ENCODE measurements at regions not wholly inside any gene's neighbourhood (a gene's known extent, or its start where the extent isn't known, plus 50 kb on each side); places are given as distances from the start of the nearest gene placed in this dataset.
"Not testable (repeated sequence)": the region's sequence is repeated elsewhere in the genome, so short reads cannot be mapped to it uniquely, and the experiment has no call there.

GRCh38 chr17:63019138-63019873 is 53.3 kb downstream of the TANC2 start:
- TF ChIP-seq, protein P1, sequence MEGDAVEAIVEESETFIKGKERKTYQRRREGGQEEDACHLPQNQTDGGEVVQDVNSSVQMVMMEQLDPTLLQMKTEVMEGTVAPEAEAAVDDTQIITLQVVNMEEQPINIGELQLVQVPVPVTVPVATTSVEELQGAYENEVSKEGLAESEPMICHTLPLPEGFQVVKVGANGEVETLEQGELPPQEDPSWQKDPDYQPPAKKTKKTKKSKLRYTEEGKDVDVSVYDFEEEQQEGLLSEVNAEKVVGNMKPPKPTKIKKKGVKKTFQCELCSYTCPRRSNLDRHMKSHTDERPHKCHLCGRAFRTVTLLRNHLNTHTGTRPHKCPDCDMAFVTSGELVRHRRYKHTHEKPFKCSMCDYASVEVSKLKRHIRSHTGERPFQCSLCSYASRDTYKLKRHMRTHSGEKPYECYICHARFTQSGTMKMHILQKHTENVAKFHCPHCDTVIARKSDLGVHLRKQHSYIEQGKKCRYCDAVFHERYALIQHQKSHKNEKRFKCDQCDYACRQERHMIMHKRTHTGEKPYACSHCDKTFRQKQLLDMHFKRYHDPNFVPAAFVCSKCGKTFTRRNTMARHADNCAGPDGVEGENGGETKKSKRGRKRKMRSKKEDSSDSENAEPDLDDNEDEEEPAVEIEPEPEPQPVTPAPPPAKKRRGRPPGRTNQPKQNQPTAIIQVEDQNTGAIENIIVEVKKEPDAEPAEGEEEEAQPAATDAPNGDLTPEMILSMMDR (conservative IDR thresholded peaks at IDR 0.05), result no peak
- no peak overlapping the region for H3K27ac ChIP-seq

DNA sequence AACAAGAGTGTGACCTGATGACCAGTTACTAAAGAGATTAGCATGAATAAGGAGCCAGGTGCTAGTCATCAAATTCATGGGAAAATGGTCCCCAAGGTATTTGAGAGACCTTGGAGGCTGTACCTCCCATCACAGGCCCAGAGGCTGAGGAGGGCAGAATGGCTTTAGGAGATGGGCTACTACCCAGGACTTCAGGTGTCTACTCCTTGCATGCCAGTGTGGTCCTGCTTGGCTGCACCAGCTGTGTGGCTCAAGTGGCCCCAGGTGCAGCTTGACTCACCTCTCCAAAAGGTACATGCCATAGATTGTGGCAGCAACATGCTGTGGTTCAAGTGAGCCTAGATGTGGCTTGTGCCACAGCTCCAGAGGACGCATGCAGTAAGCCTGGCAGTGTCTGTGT is 56.5 kb downstream of the TANC2 start:
- TF ChIP-seq, protein P1 (conservative IDR thresholded peaks at IDR 0.05), result no peak
- H3K27ac ChIP-seq, result no peak overlapping the region

GRCh38 chr17:63023049-63023448 is 57.0 kb downstream of the TANC2 start:
- no peak overlapping the region for H3K27ac ChIP-seq
- TF ChIP-seq, protein P1 (conservative IDR thresholded peaks at IDR 0.05), result no peak

- H3K27ac ChIP-seq, result no peak overlapping the region
- TF ChIP-seq, protein P1 (conservative IDR thresholded peaks at IDR 0.05), result no peak
These were observed 58.2 kb downstream of the TANC2 start for GRCh38 chr17:63024201-63024600.

GRCh38 chr17:63024716-63025115 is 58.7 kb downstream of the TANC2 start:
- H3K27ac ChIP-seq, result no peak overlapping the region
- TF ChIP-seq, protein P1 (conservative IDR thresholded peaks at IDR 0.05), result no peak

DNA sequence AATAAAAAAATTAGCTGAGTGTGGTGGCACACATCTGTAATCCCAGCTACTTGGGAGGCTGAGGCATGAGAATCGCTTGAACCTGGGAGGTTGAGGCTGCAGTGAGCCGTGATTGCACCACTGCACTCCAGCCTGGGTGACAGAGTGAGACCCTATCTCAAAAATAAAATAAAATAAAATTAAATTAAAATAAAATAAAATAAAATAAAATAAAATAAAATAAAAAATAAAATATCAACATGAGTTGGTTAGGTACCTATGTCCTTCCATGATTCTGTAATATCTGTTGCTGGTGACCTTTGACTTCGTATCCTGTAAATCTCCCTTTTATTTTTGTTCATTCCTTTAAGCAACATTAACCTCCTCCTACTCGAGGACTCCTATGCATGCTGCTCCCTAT is 59.6 kb downstream of the TANC2 start:
- not testable (repeated sequence) for H3K27ac ChIP-seq

DNA sequence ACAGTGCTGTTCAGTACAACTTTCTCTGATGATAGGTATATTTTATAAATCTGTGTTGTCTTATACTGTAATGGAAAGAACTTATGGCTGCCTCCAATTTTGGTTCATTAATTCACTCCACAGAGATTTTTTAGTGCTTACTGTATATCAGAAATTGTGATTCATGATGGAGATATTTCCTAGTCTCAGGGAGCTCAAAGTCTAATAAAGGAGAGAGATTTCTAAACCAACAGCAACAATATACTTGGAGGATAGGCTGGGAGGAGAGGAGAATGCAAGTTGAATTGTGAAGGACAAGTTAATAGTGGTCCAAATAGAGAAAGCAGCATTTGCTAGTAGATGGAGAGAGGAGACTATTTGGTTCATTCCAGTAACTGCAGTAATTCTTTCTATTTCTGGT is 63.5 kb downstream of the TANC2 start:
- TF ChIP-seq, protein P1 (conservative IDR thresholded peaks at IDR 0.05), result no peak
- H3K27ac ChIP-seq, result no peak overlapping the region

DNA sequence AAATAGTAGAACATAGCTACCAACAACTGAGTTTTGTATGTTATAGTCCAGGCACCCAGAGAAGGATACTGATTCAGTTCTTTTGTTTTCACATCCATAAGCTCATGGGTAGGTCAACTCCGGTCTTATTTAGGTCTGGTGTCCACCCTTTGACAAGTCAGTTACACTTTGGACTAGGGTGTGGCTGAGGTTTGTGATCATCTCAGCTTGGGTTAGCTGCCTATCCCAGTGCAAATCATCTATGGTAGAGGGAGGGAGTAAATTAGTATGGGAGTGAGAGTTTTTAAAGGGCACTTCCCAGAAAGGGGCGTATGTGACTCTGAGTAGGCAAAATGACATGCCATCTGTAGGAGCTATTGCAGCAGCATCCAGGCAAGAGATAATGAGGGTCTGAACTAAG is 66.1 kb downstream of the TANC2 start:
- TF ChIP-seq, protein P1 (conservative IDR thresholded peaks at IDR 0.05), result no peak
- H3K27ac ChIP-seq, result no peak overlapping the region
